Neural progenitor cell (in vitro differentiated cells): ENCODE measurements at regions not wholly inside any gene's neighbourhood (a gene's known extent, or its start where the extent isn't known, plus 50 kb on each side); places are given as distances from the start of the nearest gene placed in this dataset.
A peak's percentile ranks its signal among the peaks of the same experiment; 100 is the strongest.

Source experiments
- DNase-seq: peaks from one replicate; pipeline ENCODE4 v3.0.0-alpha.2; 2016; ENCODE audit warnings: low spot score
- H2AFZ ChIP-seq: fragments of 200-600 bp; sonication (generic); replicated peaks from 2 replicates; pipeline ENCODE4 v1.6.1; 2016; ENCODE audit warnings: antibody characterized with exemption
- H3F3A ChIP-seq: fragments of 200-600 bp; sonication (generic); 2 replicates; pipeline ENCODE4 v1.6.1; 2016; ENCODE audit warnings: antibody characterized with exemption, low read depth
- H3K27ac ChIP-seq: fragments of 200-600 bp; sonication (generic); 2 replicates; pipeline ENCODE4 v1.5.1; 2016; ENCODE audit warnings: mild to moderate bottlenecking
- H3K27me3 ChIP-seq: fragments of 200-600 bp; sonication (generic); 2 replicates; pipeline ENCODE4 v1.6.1; 2016; ENCODE audit warnings: mild to moderate bottlenecking, moderate library complexity
- H3K36me3 ChIP-seq: fragments of 200-600 bp; sonication (generic); 2 replicates; pipeline ENCODE4 v1.5.1; 2016
- H3K4me1 ChIP-seq: fragments of 200-600 bp; sonication (generic); 2 replicates; pipeline ENCODE4 v1.6.1; 2016; ENCODE audit warnings: mixed run types
- H3K4me2 ChIP-seq: fragments of 200-600 bp; sonication (generic); 2 replicates; pipeline ENCODE4 v1.6.1; 2016
- H3K4me3 ChIP-seq: fragments of 200-600 bp; sonication (generic); 2 replicates; pipeline ENCODE4 v1.5.1; 2016
- H3K79me2 ChIP-seq: fragments of 200-600 bp; sonication (generic); 2 replicates; pipeline ENCODE4 v1.6.1; 2016; ENCODE audit warnings: low read depth
- H3K9ac ChIP-seq: fragments of 200-600 bp; sonication (generic); 2 replicates; pipeline ENCODE4 v1.6.1; 2016
- H3K9me3 ChIP-seq: fragments of 200-600 bp; sonication (generic); 2 replicates; pipeline ENCODE4 v1.5.1; 2016; ENCODE audit warnings: low read depth
- H4K20me1 ChIP-seq: fragments of 200-600 bp; sonication (generic); 2 replicates; pipeline ENCODE4 v1.6.1; 2016; ENCODE audit warnings: low read depth
- H3K27ac Mint-ChIP-seq: 3 replicates; pipeline ENCODE4 v1.8.0; 2021; ENCODE audit warnings: mixed read lengths
- H3K27me3 Mint-ChIP-seq: 2 replicates; pipeline ENCODE4 v1.8.0; 2022; ENCODE audit warnings: low read depth, mild to moderate bottlenecking, inconsistent platforms, moderate library complexity, mixed read lengths; ENCODE audit not compliant: insufficient read depth
- H3K36me3 Mint-ChIP-seq: 3 replicates; pipeline ENCODE4 v1.8.0; 2021; ENCODE audit warnings: mixed read lengths
- H3K4me1 Mint-ChIP-seq: 3 replicates; pipeline ENCODE4 v1.8.0; 2021; ENCODE audit warnings: mixed read lengths
- H3K4me3 Mint-ChIP-seq: 3 replicates; pipeline ENCODE4 v1.8.0; 2021; ENCODE audit warnings: mild to moderate bottlenecking, moderate library complexity, mixed read lengths
- H3K9me3 Mint-ChIP-seq: 3 replicates; pipeline ENCODE4 v1.8.0; 2020; ENCODE audit warnings: mixed read lengths
- EZH2 ChIP-seq: fragments of 200-600 bp; sonication (generic); IDR thresholded peaks from 2 replicates; pipeline ENCODE4 v1.6.1; 2017; ENCODE audit warnings: antibody characterized with exemption, mild to moderate bottlenecking, moderate library complexity
- EZH2phosphoT487 ChIP-seq: fragments of 200-600 bp; sonication (generic); IDR thresholded peaks from 2 replicates; pipeline ENCODE4 v1.6.1; 2017; ENCODE audit warnings: antibody characterized with exemption
- TF ChIP-seq, protein P1 (sequence below): fragments of 200-600 bp; sonication (generic); IDR thresholded peaks from 2 replicates; pipeline ENCODE4 v1.5.1; 2017; ENCODE audit warnings: antibody characterized with exemption, mild to moderate bottlenecking

GRCh38 chr5:166068547-166069335 is 2222.7 kb upstream of the WWC1 start:
- H3K9me3 ChIP-seq, result no peaks in the 10 kb centered on the region
- no peaks in the 10 kb centered on the region for H4K20me1 ChIP-seq
- no peak overlapping the region for H3K4me3 Mint-ChIP-seq
- peaks cover 23% of the 10 kb centered on the region for H3F3A ChIP-seq
- no peak overlapping the region for H3K27ac Mint-ChIP-seq
- no peak for DNase-seq
- H3K79me2 ChIP-seq, result no peaks in the 10 kb centered on the region
- no peak overlapping the region for H3K4me3 ChIP-seq
- no peak overlapping the region for H3K9ac ChIP-seq
- no peaks in the 10 kb centered on the region for H3K27me3 ChIP-seq
- TF ChIP-seq, protein P1, sequence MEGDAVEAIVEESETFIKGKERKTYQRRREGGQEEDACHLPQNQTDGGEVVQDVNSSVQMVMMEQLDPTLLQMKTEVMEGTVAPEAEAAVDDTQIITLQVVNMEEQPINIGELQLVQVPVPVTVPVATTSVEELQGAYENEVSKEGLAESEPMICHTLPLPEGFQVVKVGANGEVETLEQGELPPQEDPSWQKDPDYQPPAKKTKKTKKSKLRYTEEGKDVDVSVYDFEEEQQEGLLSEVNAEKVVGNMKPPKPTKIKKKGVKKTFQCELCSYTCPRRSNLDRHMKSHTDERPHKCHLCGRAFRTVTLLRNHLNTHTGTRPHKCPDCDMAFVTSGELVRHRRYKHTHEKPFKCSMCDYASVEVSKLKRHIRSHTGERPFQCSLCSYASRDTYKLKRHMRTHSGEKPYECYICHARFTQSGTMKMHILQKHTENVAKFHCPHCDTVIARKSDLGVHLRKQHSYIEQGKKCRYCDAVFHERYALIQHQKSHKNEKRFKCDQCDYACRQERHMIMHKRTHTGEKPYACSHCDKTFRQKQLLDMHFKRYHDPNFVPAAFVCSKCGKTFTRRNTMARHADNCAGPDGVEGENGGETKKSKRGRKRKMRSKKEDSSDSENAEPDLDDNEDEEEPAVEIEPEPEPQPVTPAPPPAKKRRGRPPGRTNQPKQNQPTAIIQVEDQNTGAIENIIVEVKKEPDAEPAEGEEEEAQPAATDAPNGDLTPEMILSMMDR, result no peak
- TF ChIP-seq EZH2 (no peak), EZH2phosphoT487 (no peak)
- peaks cover 35% of the 10 kb centered on the region for H3K4me1 ChIP-seq
- H2AFZ ChIP-seq, result no peak overlapping the region
- no peaks in the 10 kb centered on the region for H3K36me3 ChIP-seq
- no peaks in the 10 kb centered on the region for H3K9me3 Mint-ChIP-seq
- peaks cover 2% of the 10 kb centered on the region for H3K27me3 Mint-ChIP-seq
- no peaks in the 10 kb centered on the region for H3K36me3 Mint-ChIP-seq
- peaks cover 32% of the 10 kb centered on the region for H3K4me1 Mint-ChIP-seq
- H3K27ac ChIP-seq, result no peak overlapping the region
- no peak overlapping the region for H3K4me2 ChIP-seq

DNA sequence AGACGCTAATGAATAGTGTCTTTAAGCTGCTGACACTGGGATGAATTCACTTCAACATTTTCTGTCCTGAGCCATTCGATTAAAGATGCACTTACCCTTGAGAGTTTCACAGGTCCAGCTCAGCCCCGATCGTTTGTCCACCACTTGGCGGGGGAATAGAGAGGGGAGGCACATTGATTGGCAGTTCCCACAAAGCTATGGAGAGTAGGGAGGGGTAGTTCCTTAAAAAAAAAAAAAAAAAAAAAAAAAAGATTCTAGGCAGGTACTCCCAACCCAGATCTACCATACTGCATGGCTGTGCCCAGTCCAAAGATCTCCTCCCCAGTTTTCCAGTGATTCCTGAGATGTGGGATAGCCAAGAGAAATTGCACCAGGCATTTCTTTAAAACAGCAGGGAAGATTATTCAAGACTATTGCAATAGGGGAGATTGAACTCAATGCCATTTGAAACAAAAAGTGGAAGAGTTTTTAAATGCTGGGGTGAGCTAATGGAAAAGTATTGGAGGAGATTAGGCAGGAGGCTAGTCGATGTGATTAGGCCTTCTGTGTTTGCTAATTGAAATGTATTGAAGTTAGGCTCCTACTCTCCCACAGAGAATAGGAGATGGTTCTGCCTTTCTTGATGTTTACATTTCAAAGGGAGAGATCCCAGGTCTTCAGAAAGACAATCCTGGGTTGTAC is 2217.4 kb upstream of the WWC1 start:
- peaks cover 57% of the 10 kb centered on the region for H3K4me1 ChIP-seq
- Mint-ChIP-seq H3K36me3 (no peaks in the 10 kb centered on the region), H3K27ac (no peak overlapping the region), H3K27me3 (peaks cover 2% of the 10 kb centered on the region), H3K9me3 (no peaks in the 10 kb centered on the region), H3K4me3 (no peak overlapping the region), H3K4me1 (peaks cover 44% of the 10 kb centered on the region)
- H2AFZ ChIP-seq, result no peak overlapping the region
- H3K27ac ChIP-seq, result peak overlapping the region; percentile 91
- H3K36me3 ChIP-seq, result no peaks in the 10 kb centered on the region
- no peaks in the 10 kb centered on the region for H3K9me3 ChIP-seq
- H3K4me3 ChIP-seq, result peak overlapping the region; percentile 20
- peaks cover 56% of the 10 kb centered on the region for H3F3A ChIP-seq
- TF ChIP-seq EZH2 (no peak), EZH2phosphoT487 (no peak)
- TF ChIP-seq, protein P1, result no peak
- no peaks in the 10 kb centered on the region for H3K79me2 ChIP-seq
- peak overlapping the region; percentile 66 for H3K4me2 ChIP-seq
- H3K27me3 ChIP-seq, result no peaks in the 10 kb centered on the region
- DNase-seq, result peak; percentile 76
- no peaks in the 10 kb centered on the region for H4K20me1 ChIP-seq
- no peak overlapping the region for H3K9ac ChIP-seq

- Histone ChIP-seq H3K4me2 (peak overlapping the region; percentile 66), H3K36me3 (no peaks in the 10 kb centered on the region), H3F3A (peaks cover 56% of the 10 kb centered on the region), H3K9me3 (no peaks in the 10 kb centered on the region), H4K20me1 (no peaks in the 10 kb centered on the region), H3K9ac (no peak overlapping the region), H3K4me1 (peaks cover 57% of the 10 kb centered on the region), H3K27me3 (no peaks in the 10 kb centered on the region), H3K79me2 (no peaks in the 10 kb centered on the region), H3K27ac (peak overlapping the region; percentile 91), H2AFZ (no peak overlapping the region), H3K4me3 (peak overlapping the region; percentile 3)
- DNase-seq, result peak; percentile 48
- Mint-ChIP-seq H3K4me1 (peaks cover 44% of the 10 kb centered on the region), H3K27me3 (peaks cover 2% of the 10 kb centered on the region), H3K4me3 (no peak overlapping the region), H3K9me3 (no peaks in the 10 kb centered on the region), H3K27ac (peak overlapping the region; percentile 62), H3K36me3 (no peaks in the 10 kb centered on the region)
- no peak for TF ChIP-seq EZH2phosphoT487
- no peak for TF ChIP-seq EZH2
- TF ChIP-seq, protein P1, result no peak
These were observed 2216.6 kb upstream of the WWC1 start for GRCh38 chr5:166074582-166075481.
